ENCODE measurements at regions not wholly inside any gene's neighbourhood (a gene's known extent, or its start where the extent isn't known, plus 50 kb on each side); places are given as distances from the start of the nearest gene placed in this dataset.

GRCh38 chr3:76886761-76887500 lies 153.0 kb upstream of the ROBO2 start:
- H4K8ac ChIP-seq (ENCODE audit: low read depth, low read length): no peak overlapping the region
- H2BK120ac ChIP-seq (ENCODE audit: insufficient read depth, low read length, poor library complexity): no peak overlapping the region
- H2AFZ ChIP-seq (ENCODE audit: insufficient read depth, low read length, poor library complexity): no peak overlapping the region
- no peaks in the 10 kb centered on the region for H3K9me3 ChIP-seq (ENCODE audit: insufficient read depth, low read depth, low read length)
- no peak overlapping the region for H2BK5ac ChIP-seq (ENCODE audit: low read depth, low read length, poor library complexity)
- no peaks in the 10 kb centered on the region for H3K79me2 ChIP-seq (ENCODE audit: control insufficient read depth, insufficient read depth, low read length, poor library complexity)
- H3K4me2 ChIP-seq (ENCODE audit: low read length): no peak overlapping the region
- WGBS (ENCODE audit: extremely low coverage, insufficient coverage, insufficient read length): no CpG with 5 or more reads among the region's 3 CpGs
- H3K18ac ChIP-seq (ENCODE audit: low read length): no peak overlapping the region
- no peak overlapping the region for H3K4me3 ChIP-seq (ENCODE audit: low read depth, low read length)
- no peaks in the 10 kb centered on the region for H3K27me3 ChIP-seq (ENCODE audit: insufficient read depth, low read length)
- no peaks in the 10 kb centered on the region for H3K79me1 ChIP-seq (ENCODE audit: low read length)
- H3K4me1 ChIP-seq (ENCODE audit: control insufficient read depth in 1 of 2, insufficient read depth in 2 of 2, low read length in 2 of 2): no peaks in the 10 kb centered on the region
- H3K23ac ChIP-seq (ENCODE audit: low read length): no peak overlapping the region
- H2AK5ac ChIP-seq (ENCODE audit: low read length): no peak overlapping the region
- H3K9ac ChIP-seq (ENCODE audit: low read length): no peak overlapping the region
- no peak overlapping the region for H2BK12ac ChIP-seq (ENCODE audit: low read length)
- no peak overlapping the region for H3K4ac ChIP-seq (ENCODE audit: low read depth, low read length)
- no peak for DNase-seq
- no peak overlapping the region for H4K12ac ChIP-seq (ENCODE audit: low read depth, low read length)
- H3K36me3 ChIP-seq (ENCODE audit: control insufficient read depth in 1 of 2, insufficient read depth in 2 of 2, low read length in 2 of 2): no peaks in the 10 kb centered on the region
- H3K14ac ChIP-seq (ENCODE audit: low read length): no peak overlapping the region
- H3K27ac ChIP-seq (ENCODE audit: low read depth, low read length): no peak overlapping the region
- no peak overlapping the region for H4K91ac ChIP-seq (ENCODE audit: low read depth, low read length)

GRCh38 chr3:76888856-76889255 lies 151.0 kb upstream of the ROBO2 start:
- Histone ChIP-seq H4K12ac (ENCODE audit: low read depth, low read length) (no peak overlapping the region), H3K4ac (ENCODE audit: low read depth, low read length) (no peak overlapping the region), H3K36me3 (ENCODE audit: control insufficient read depth in 1 of 2, insufficient read depth in 2 of 2, low read length in 2 of 2) (no peaks in the 10 kb centered on the region), H3K23ac (ENCODE audit: low read length) (no peak overlapping the region), H2AK5ac (ENCODE audit: low read length) (no peak overlapping the region), H4K8ac (ENCODE audit: low read depth, low read length) (no peak overlapping the region), H3K79me1 (ENCODE audit: low read length) (no peaks in the 10 kb centered on the region), H4K91ac (ENCODE audit: low read depth, low read length) (no peak overlapping the region), H2AFZ (ENCODE audit: insufficient read depth, low read length, poor library complexity) (no peak overlapping the region), H3K79me2 (ENCODE audit: control insufficient read depth, insufficient read depth, low read length, poor library complexity) (no peaks in the 10 kb centered on the region), H3K4me1 (ENCODE audit: control insufficient read depth in 1 of 2, insufficient read depth in 2 of 2, low read length in 2 of 2) (no peaks in the 10 kb centered on the region), H3K27ac (ENCODE audit: low read depth, low read length) (no peak overlapping the region), H3K9me3 (ENCODE audit: insufficient read depth, low read depth, low read length) (no peaks in the 10 kb centered on the region), H2BK5ac (ENCODE audit: low read depth, low read length, poor library complexity) (no peak overlapping the region), H3K4me3 (ENCODE audit: low read depth, low read length) (no peak overlapping the region), H3K9ac (ENCODE audit: low read length) (no peak overlapping the region), H3K4me2 (ENCODE audit: low read length) (no peak overlapping the region), H3K14ac (ENCODE audit: low read length) (no peak overlapping the region), H3K27me3 (ENCODE audit: insufficient read depth, low read length) (no peaks in the 10 kb centered on the region), H3K18ac (ENCODE audit: low read length) (no peak overlapping the region), H2BK12ac (ENCODE audit: low read length) (no peak overlapping the region), H2BK120ac (ENCODE audit: insufficient read depth, low read length, poor library complexity) (no peak overlapping the region)
- DNase-seq: no peak
- no CpG with 5 or more reads among the region's 1 CpG for WGBS (ENCODE audit: extremely low coverage, insufficient coverage, insufficient read length)

DNA sequence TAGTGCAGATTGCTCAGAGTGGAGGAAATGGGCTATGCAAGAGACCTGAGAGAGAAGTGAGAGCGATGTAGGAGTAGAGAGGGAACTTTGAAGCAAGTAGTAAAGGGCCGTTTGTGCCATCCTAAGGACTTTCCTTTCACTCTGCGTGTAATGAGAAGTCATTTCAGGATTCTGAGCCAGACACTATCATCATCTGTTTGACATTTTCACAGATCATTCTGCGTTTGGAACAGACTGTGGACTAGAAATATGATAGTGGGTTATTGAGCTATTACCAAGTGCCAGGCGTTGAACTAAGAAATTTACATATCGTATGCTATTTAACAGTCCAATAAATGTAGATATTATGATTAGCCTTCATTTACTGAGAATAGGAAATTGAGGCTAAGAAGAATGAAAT lies 150.0 kb upstream of the ROBO2 start:
- no peak overlapping the region for H2BK12ac ChIP-seq (ENCODE audit: low read length)
- H3K18ac ChIP-seq (ENCODE audit: low read length): no peak overlapping the region
- no peak overlapping the region for H3K9ac ChIP-seq (ENCODE audit: low read length)
- no peak overlapping the region for H3K23ac ChIP-seq (ENCODE audit: low read length)
- no peaks in the 10 kb centered on the region for H3K36me3 ChIP-seq (ENCODE audit: control insufficient read depth in 1 of 2, insufficient read depth in 2 of 2, low read length in 2 of 2)
- no peak overlapping the region for H3K4me3 ChIP-seq (ENCODE audit: low read depth, low read length)
- H3K9me3 ChIP-seq (ENCODE audit: insufficient read depth, low read depth, low read length): no peaks in the 10 kb centered on the region
- no peak overlapping the region for H2AFZ ChIP-seq (ENCODE audit: insufficient read depth, low read length, poor library complexity)
- H3K79me1 ChIP-seq (ENCODE audit: low read length): no peaks in the 10 kb centered on the region
- H3K27ac ChIP-seq (ENCODE audit: low read depth, low read length): no peak overlapping the region
- no peak overlapping the region for H4K91ac ChIP-seq (ENCODE audit: low read depth, low read length)
- WGBS (ENCODE audit: extremely low coverage, insufficient coverage, insufficient read length): no CpG with 5 or more reads among the region's 6 CpGs
- H3K27me3 ChIP-seq (ENCODE audit: insufficient read depth, low read length): no peaks in the 10 kb centered on the region
- no peak overlapping the region for H2AK5ac ChIP-seq (ENCODE audit: low read length)
- no peak overlapping the region for H3K4ac ChIP-seq (ENCODE audit: low read depth, low read length)
- H4K12ac ChIP-seq (ENCODE audit: low read depth, low read length): no peak overlapping the region
- H2BK120ac ChIP-seq (ENCODE audit: insufficient read depth, low read length, poor library complexity): no peak overlapping the region
- no peak overlapping the region for H2BK5ac ChIP-seq (ENCODE audit: low read depth, low read length, poor library complexity)
- no peak overlapping the region for H3K14ac ChIP-seq (ENCODE audit: low read length)
- H3K4me2 ChIP-seq (ENCODE audit: low read length): no peak overlapping the region
- no peaks in the 10 kb centered on the region for H3K4me1 ChIP-seq (ENCODE audit: control insufficient read depth in 1 of 2, insufficient read depth in 2 of 2, low read length in 2 of 2)
- H4K8ac ChIP-seq (ENCODE audit: low read depth, low read length): no peak overlapping the region
- H3K79me2 ChIP-seq (ENCODE audit: control insufficient read depth, insufficient read depth, low read length, poor library complexity): no peaks in the 10 kb centered on the region
- DNase-seq: no peak

GRCh38 chr3:76897076-76897475 lies 142.8 kb upstream of the ROBO2 start:
- DNase-seq: no peak
- no peak overlapping the region for H2BK5ac ChIP-seq (ENCODE audit: low read depth, low read length, poor library complexity)

More at GRCh38 chr3:76897076-76897475, 142.8 kb upstream of the ROBO2 start:
- no peaks in the 10 kb centered on the region for H3K9me3 ChIP-seq (ENCODE audit: insufficient read depth, low read depth, low read length)
- no peak overlapping the region for H3K23ac ChIP-seq (ENCODE audit: low read length)
- H3K4ac ChIP-seq (ENCODE audit: low read depth, low read length): no peak overlapping the region
- no peak overlapping the region for H3K27ac ChIP-seq (ENCODE audit: low read depth, low read length)
- H2BK12ac ChIP-seq (ENCODE audit: low read length): no peak overlapping the region
- WGBS (ENCODE audit: extremely low coverage, insufficient coverage, insufficient read length): no CpG with 5 or more reads among the region's 2 CpGs
- H3K79me2 ChIP-seq (ENCODE audit: control insufficient read depth, insufficient read depth, low read length, poor library complexity): no peaks in the 10 kb centered on the region
- no peak overlapping the region for H3K4me2 ChIP-seq (ENCODE audit: low read length)
- no peak overlapping the region for H4K91ac ChIP-seq (ENCODE audit: low read depth, low read length)
- H3K79me1 ChIP-seq (ENCODE audit: low read length): no peaks in the 10 kb centered on the region
- no peak overlapping the region for H3K14ac ChIP-seq (ENCODE audit: low read length)
- no peak overlapping the region for H3K9ac ChIP-seq (ENCODE audit: low read length)
- H3K18ac ChIP-seq (ENCODE audit: low read length): no peak overlapping the region
- no peaks in the 10 kb centered on the region for H3K36me3 ChIP-seq (ENCODE audit: control insufficient read depth in 1 of 2, insufficient read depth in 2 of 2, low read length in 2 of 2)
- H3K4me1 ChIP-seq (ENCODE audit: control insufficient read depth in 1 of 2, insufficient read depth in 2 of 2, low read length in 2 of 2): no peaks in the 10 kb centered on the region
- no peak overlapping the region for H4K8ac ChIP-seq (ENCODE audit: low read depth, low read length)
- H4K12ac ChIP-seq (ENCODE audit: low read depth, low read length): no peak overlapping the region
- no peak overlapping the region for H2AFZ ChIP-seq (ENCODE audit: insufficient read depth, low read length, poor library complexity)
- H3K27me3 ChIP-seq (ENCODE audit: insufficient read depth, low read length): no peaks in the 10 kb centered on the region
- no peak overlapping the region for H3K4me3 ChIP-seq (ENCODE audit: low read depth, low read length)
- H2AK5ac ChIP-seq (ENCODE audit: low read length): no peak overlapping the region
- no peak overlapping the region for H2BK120ac ChIP-seq (ENCODE audit: insufficient read depth, low read length, poor library complexity)
